ENCODE measurements at regions not wholly inside any gene's neighbourhood (a gene's known extent, or its start where the extent isn't known, plus 50 kb on each side); places are given as distances from the start of the nearest gene placed in this dataset.

- TF ChIP-seq CTCF (conservative IDR thresholded peaks at IDR 0.05; ENCODE audit: low read depth in 2 of 2) = no peak
- no peak for TF ChIP-seq POLR2AphosphoS5 (IDR thresholded peaks at IDR 0.05; ENCODE audit: low read depth)
- no peak for TF ChIP-seq EZH2 (IDR thresholded peaks at IDR 0.05; ENCODE audit: low read depth, unreplicated experiment)
- TF ChIP-seq EZH2phosphoT487 (IDR thresholded peaks at IDR 0.05; ENCODE audit: unreplicated experiment) = no peak
- TF ChIP-seq REST (IDR thresholded peaks at IDR 0.05; ENCODE audit: unreplicated experiment) = no peak
- no peak for TF ChIP-seq STAT1 (IDR thresholded peaks at IDR 0.05; ENCODE audit: unreplicated experiment)
- TF ChIP-seq CREB1 (CRISPR knock-in tag; IDR thresholded peaks at IDR 0.05; ENCODE audit: low read depth) = no peak
- TF ChIP-seq ETS1 (IDR thresholded peaks at IDR 0.05) = no peak
- no peak for TF ChIP-seq JUNB (IDR thresholded peaks at IDR 0.05; ENCODE audit: unreplicated experiment)
- no peak for TF ChIP-seq ZNF114 (CRISPR knock-in tag; IDR thresholded peaks at IDR 0.05)
- no peak for TF ChIP-seq ZNF331 (CRISPR knock-in tag; IDR thresholded peaks at IDR 0.05; ENCODE audit: low read depth)
Measured at GRCh38 chr16:73163238-73163815, 115.4 kb upstream of the ZFHX3 start.
